Nephron (organoid): ENCODE measurements at regions not wholly inside any gene's neighbourhood (a gene's known extent, or its start where the extent isn't known, plus 50 kb on each side); places are given as distances from the start of the nearest gene placed in this dataset.
A peak's percentile ranks its signal among the peaks of the same experiment; 100 is the strongest.

Experiments used
- H3K27ac Mint-ChIP-seq, 3 experiments: 2 replicates each; pipeline ENCODE4 v1.8.0; 2020; ENCODE audit warnings: mixed read lengths in 3 of 3, mild to moderate bottlenecking in 2 of 3, moderate library complexity in 1 of 3
- H3K27me3 Mint-ChIP-seq: 2 replicates; pipeline ENCODE4 v1.8.0; 2021; ENCODE audit warnings: low read depth, mild to moderate bottlenecking, moderate library complexity, mixed read lengths
- H3K36me3 Mint-ChIP-seq: 2 replicates; pipeline ENCODE4 v1.8.0; 2020; ENCODE audit warnings: low read depth, mixed read lengths
- H3K4me1 Mint-ChIP-seq: 2 replicates; pipeline ENCODE4 v1.8.0; 2020; ENCODE audit warnings: mixed read lengths
- H3K4me3 Mint-ChIP-seq, 3 experiments: 2 replicates each; pipeline ENCODE4 v1.8.0; 2020; ENCODE audit warnings: mild to moderate bottlenecking in 3 of 3, mixed read lengths in 3 of 3, moderate library complexity in 2 of 3
- H3K9me3 Mint-ChIP-seq: 2 replicates; pipeline ENCODE4 v1.8.0; 2020; ENCODE audit warnings: mixed read lengths
- CTCF ChIP-seq, 3 experiments: fragments of 200-600 bp; sonication (generic); IDR thresholded peaks; one replicate each; pipeline ENCODE4 v1.5.0; 2021; ENCODE audit warnings: antibody characterized with exemption in 3 of 3; ENCODE audit not compliant: unreplicated experiment in 3 of 3

GRCh38 chr12:127526925-127527324 is 740.0 kb upstream of the TMEM132C start:
- H3K27ac Mint-ChIP-seq = no peak overlapping the region
- no peak for TF ChIP-seq CTCF (IDR thresholded peaks at IDR 0.05; ENCODE audit: unreplicated experiment in 3 of 3)
- H3K9me3 Mint-ChIP-seq = no peaks in the 10 kb centered on the region
- no peak overlapping the region for H3K4me3 Mint-ChIP-seq
- H3K27me3 Mint-ChIP-seq = peaks cover 11% of the 10 kb centered on the region
- H3K36me3 Mint-ChIP-seq = no peaks in the 10 kb centered on the region
- H3K4me1 Mint-ChIP-seq = no peaks in the 10 kb centered on the region

GRCh38 chr12:127528551-127528950 is 738.4 kb upstream of the TMEM132C start:
- no peak overlapping the region for H3K27ac Mint-ChIP-seq
- H3K27me3 Mint-ChIP-seq = peaks cover 9% of the 10 kb centered on the region
- H3K9me3 Mint-ChIP-seq = no peaks in the 10 kb centered on the region
- H3K4me3 Mint-ChIP-seq = no peak overlapping the region
- H3K36me3 Mint-ChIP-seq = no peaks in the 10 kb centered on the region
- no peak for TF ChIP-seq CTCF (IDR thresholded peaks at IDR 0.05; ENCODE audit: unreplicated experiment in 3 of 3)
- no peaks in the 10 kb centered on the region for H3K4me1 Mint-ChIP-seq

GRCh38 chr12:127531542-127531941 is 735.4 kb upstream of the TMEM132C start:
- Mint-ChIP-seq H3K27ac (peak overlapping the region in 1 of 3 experiments; percentile 18), H3K4me1 (no peaks in the 10 kb centered on the region), H3K36me3 (no peaks in the 10 kb centered on the region), H3K4me3 (no peak overlapping the region), H3K27me3 (peaks cover 9% of the 10 kb centered on the region), H3K9me3 (peaks cover 3% of the 10 kb centered on the region)
- TF ChIP-seq CTCF (IDR thresholded peaks at IDR 0.05; ENCODE audit: unreplicated experiment in 3 of 3) = no peak

GRCh38 chr12:127533353-127533752 is 733.6 kb upstream of the TMEM132C start:
- Mint-ChIP-seq H3K27me3 (peaks cover 17% of the 10 kb centered on the region), H3K4me3 (no peak overlapping the region), H3K27ac (no peak overlapping the region), H3K36me3 (no peaks in the 10 kb centered on the region), H3K4me1 (no peaks in the 10 kb centered on the region), H3K9me3 (peaks cover 3% of the 10 kb centered on the region)
- TF ChIP-seq CTCF (IDR thresholded peaks at IDR 0.05; ENCODE audit: unreplicated experiment in 3 of 3) = no peak

- peaks cover 3% of the 10 kb centered on the region for H3K9me3 Mint-ChIP-seq
- no peak for TF ChIP-seq CTCF (IDR thresholded peaks at IDR 0.05; ENCODE audit: unreplicated experiment in 3 of 3)
- H3K27me3 Mint-ChIP-seq = peaks cover 16% of the 10 kb centered on the region
- no peaks in the 10 kb centered on the region for H3K36me3 Mint-ChIP-seq
- no peaks in the 10 kb centered on the region for H3K4me1 Mint-ChIP-seq
- H3K27ac Mint-ChIP-seq = no peak overlapping the region
- no peak overlapping the region for H3K4me3 Mint-ChIP-seq
Observed at GRCh38 chr12:127536833-127537428, 730.0 kb upstream of the TMEM132C start.

GRCh38 chr12:127538316-127538715 is 728.7 kb upstream of the TMEM132C start:
- Mint-ChIP-seq H3K4me1 (no peaks in the 10 kb centered on the region), H3K27me3 (peaks cover 15% of the 10 kb centered on the region), H3K4me3 (no peak overlapping the region), H3K27ac (no peak overlapping the region), H3K36me3 (no peaks in the 10 kb centered on the region), H3K9me3 (peaks cover 3% of the 10 kb centered on the region)
- TF ChIP-seq CTCF (IDR thresholded peaks at IDR 0.05; ENCODE audit: unreplicated experiment in 3 of 3) = no peak
